Dermis blood vessel endothelial cell (primary cell): ENCODE measurements at regions not wholly inside any gene's neighbourhood (a gene's known extent, or its start where the extent isn't known, plus 50 kb on each side); places are given as distances from the start of the nearest gene placed in this dataset.

ENCODE experiments used
- DNase-seq: peaks from one replicate; pipeline ENCODE4 v3.0.0; 2010

- DNase-seq = no peak
Observed at GRCh38 chr1:4146614-4147013, 246.5 kb upstream of the C1orf174 start.

GRCh38 chr1:4147509-4147908 is 247.4 kb upstream of the C1orf174 start:
- no peak for DNase-seq

DNA sequence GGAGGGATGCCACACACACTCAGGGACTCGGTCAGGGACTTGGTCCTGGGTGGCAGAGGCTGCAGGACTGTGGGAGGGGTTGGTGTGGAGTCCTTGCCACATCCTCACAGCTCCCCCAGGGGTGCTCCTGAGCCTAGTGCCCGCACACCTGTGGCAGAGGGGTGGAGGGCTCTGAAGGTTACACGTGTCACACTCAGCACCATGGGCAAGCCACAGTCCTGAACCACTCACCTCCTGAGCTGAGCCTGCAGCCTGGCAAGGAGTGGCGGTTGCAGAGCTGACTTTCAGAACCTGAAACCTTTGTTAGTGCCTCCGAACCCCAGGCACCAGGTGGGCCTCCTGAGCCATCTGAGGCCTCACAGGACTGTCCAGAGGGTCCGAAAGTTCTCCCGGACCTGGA is 249.2 kb upstream of the C1orf174 start:
- DNase-seq = no peak

- no peak for DNase-seq
Observed at GRCh38 chr1:4149831-4150230, 249.8 kb upstream of the C1orf174 start.

DNA sequence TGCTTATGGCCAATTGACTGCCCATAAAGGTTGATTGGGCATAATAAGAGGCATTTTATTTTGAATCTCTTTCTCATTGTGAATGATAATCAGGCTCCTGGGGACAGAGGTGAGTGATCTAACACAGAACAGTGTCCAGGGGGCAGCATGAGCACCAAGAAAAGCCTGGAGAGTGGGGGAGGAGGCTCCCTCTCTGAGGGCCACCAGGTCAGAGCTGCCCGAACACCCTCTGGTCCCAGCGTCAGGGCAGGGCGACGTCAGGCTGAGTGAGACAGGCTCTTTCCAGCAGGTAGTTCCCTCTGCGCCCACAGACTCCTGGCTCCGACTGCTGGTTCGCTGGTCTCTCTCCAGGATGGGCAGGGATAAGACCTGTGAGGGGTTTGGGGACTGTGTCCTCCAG is 250.2 kb upstream of the C1orf174 start:
- no peak for DNase-seq

DNA sequence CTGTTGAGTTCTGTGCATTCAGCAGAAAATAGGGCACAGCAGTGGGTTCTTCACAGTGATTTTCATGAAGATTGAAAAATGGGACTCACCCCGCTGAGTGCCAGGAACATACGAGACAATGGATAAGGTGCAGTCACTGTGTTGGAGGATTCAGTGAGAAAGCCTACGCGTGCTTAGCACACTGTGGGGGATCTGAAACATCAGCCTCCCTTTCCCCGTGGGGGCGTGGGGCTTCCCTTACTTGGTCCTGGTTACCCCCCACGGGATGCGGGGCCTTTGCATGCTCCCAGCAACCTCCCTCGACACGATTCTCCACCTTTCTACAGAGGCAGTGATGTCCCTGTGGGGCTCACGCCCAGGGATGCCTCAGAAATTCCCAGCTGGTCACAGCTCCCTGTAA is 252.2 kb upstream of the C1orf174 start:
- DNase-seq = no peak

DNA sequence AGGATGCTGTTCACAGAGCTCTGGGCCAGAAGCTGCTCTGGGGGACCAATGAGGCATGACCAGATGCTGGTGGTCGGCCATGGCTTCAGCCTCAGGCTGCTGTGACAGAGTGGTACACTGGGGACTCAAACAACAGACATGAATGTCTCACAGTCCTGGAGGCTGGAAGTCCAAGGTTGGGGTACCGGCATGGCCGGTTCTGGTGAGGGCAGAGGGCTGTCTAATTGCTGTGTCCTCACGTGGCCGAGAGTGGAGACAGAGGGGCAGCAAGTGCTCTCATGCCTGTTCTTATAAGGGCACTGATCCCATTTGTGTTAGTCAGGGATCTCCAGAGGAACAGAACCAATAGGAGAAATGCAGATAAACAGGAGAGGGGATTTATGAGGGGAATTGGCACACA is 253.5 kb upstream of the C1orf174 start:
- no peak for DNase-seq

GRCh38 chr1:4156241-4156973 is 256.3 kb upstream of the C1orf174 start:
- DNase-seq = no peak

DNA sequence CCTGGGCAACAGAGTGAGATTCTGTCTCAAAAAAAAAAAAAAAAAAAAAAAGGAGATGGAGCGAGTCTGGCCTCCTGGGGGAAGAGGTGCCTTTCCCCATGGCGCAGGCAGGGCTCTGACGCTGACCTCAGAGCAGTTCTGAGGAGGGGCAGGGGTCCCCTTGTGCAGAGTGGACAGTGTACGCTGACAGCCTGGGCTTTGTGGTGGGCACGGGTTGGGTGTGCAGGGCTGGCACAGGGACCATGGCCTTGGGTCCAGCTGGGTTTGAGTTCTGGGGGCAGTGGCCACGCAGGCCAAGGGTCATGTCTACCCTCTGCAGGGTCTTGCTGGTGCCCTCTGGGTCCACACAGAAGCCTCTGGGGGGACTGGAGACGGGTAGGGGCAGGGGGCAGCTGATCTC is 260.1 kb upstream of the C1orf174 start:
- no peak for DNase-seq

GRCh38 chr1:4161366-4162006 is 261.4 kb upstream of the C1orf174 start:
- no peak for DNase-seq

GRCh38 chr1:4164965-4165364 is 264.9 kb upstream of the C1orf174 start:
- DNase-seq = no peak

- DNase-seq = no peak
Observed at GRCh38 chr1:4165686-4166300, 265.7 kb upstream of the C1orf174 start.

GRCh38 chr1:4166713-4167112 is 266.6 kb upstream of the C1orf174 start:
- DNase-seq = no peak

DNA sequence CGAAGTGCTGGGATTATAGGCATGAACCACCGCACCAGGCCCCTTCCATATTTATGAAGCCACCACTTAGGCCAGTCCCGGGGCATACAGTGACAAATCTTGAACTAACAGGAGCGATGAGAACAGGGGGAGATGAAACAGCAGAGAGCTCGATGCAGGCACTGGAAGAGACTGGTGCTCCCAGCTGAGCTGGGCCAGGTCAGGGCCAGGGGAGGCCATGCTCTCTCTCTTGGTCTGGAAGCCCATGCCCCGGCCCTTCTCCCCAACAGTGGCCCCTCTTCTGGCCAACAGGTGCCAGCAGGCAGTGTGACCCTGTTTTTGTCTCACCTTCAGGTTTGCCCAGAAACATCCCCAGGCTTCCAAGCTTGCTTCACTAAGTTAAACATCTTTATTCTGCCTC is 269.9 kb upstream of the C1orf174 start:
- DNase-seq = no peak

- DNase-seq = no peak
Observed at GRCh38 chr1:4170548-4171340, 270.7 kb upstream of the C1orf174 start.

- no peak for DNase-seq
Observed at GRCh38 chr1:4171480-4172450, 271.7 kb upstream of the C1orf174 start.

DNA sequence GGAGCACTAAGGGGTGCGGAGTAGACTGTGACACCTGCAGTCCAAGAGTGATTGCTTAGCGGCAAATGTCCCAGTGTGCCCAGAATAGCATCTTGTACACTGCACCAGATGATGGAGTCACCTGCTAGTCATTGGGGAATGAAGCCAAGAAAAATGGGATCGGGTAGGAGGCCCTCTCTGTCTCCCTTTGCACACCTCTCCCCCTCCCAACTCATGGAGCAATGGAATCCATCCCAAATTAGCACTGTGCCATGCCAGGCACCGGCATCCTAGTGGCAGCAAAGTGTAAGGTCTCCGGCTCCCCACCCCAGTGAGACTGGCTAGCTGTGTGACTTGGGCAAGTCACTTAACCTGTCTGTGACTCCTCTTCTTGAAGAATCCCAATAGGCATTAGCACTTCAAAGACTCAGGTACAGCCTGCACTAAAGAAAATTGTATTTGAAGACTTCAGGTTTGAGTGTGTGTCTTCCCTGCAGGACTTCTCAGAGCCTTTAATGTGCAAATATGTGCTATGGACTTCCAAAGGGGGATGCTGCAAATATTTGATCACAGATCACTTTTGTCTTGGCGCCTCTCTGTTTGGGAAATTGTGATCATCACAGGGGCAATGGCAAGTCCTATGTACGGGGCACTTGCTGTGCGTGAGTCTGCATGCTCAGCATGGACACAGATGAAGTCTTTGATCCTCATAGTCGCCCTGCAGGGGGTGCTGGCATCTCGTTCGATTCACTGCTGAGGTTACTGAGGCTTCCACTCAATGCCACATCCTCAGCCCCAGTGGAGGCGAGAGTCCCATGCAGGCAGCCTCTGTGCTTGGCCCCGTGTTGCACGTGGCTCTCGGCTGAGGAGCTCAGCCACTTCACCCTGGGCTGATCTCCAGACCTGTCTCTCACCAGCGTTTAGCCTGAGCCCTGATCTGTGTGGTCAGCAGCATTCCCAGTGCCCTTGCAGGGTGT is 272.9 kb upstream of the C1orf174 start:
- DNase-seq = no peak

DNA sequence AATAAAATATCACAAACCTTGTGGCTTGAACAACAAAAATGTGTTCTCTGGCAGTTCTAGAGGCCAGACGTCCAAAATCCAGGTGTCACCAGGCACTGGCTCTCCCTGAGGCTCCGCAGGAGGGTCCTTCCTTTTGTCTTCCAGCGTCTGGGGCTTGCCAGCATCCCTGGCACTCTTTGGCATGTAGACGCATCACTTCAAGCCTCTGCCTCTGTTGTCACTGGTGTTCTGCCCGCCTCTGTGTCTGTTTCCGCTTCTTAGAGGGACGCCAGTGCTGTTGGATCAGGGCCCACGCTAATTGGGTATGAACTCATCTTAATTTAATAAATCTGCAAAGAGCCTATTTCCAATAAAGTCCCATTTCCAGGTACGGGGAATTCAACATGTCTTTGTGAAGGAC is 273.7 kb upstream of the C1orf174 start:
- DNase-seq = no peak

DNA sequence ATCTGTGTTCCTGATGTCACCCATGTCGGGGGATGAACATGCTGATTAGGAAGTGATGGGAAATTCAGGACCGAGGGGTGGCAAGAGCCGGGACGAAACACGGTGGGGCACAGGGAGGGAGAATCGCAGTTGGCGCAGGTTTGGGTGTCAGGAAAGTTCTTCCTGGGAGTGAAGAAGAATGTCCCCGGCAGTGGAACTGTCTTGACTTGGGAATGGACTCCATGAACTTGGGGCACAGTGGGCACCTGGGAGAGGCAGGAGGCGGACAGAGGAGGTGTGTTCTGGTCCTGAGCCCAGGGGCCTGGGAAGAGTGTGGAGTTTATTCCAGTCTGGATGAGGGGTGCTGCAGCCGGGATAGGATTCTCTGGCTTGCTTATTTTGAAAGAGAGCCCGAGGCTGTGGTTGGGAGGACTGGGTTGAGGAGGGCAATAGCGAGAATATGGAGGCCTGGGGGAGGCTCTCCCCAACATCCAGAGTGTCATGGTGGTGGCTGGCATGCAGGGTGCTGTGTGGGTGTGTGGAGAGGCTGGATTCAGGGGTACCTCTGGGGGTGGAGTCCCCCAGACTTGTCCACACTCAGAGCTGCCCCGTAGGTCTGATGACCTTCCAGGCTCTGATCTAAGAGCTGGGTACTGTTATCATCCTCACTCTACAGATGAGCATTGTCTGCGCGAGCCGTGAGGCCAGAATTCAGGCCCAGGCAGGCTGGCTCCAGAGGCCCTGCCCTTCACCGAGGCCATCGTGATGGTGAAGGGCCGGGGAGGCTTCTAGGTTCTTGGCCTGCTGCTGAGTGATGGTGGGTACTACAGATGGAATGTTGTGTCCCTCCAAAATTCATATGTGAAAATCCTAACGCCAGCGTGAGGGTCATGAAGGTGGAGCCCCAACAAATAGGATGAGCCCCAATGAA is 274.5 kb upstream of the C1orf174 start:
- DNase-seq = no peak
